ENCODE measurements at regions not wholly inside any gene's neighbourhood (a gene's known extent, or its start where the extent isn't known, plus 50 kb on each side); places are given as distances from the start of the nearest gene placed in this dataset.
"Not testable (repeated sequence)": the region's sequence is repeated elsewhere in the genome, so short reads cannot be mapped to it uniquely, and the experiment has no call there.

DNA sequence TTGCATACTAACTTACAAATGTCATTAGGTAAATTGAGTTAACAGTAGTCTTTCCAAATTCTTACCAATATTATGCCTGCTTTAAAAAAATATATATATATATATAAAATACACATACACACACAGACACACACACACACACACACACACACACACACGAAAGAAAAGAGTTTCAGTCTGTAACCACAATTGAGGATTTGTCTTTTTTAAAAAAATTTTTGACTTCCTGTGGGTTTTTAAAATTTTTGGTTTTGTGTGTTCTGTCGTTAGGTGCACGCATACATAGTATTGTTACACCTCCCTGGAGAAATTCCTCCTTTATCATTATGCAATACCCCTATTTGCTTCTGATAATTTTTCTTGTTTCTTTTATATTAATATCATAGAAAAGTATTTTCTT lies 129.3 kb upstream of the LRRC61 start:
- DNase-seq (ENCODE audit: low read depth): not testable (repeated sequence)
